Activated naive CD4-positive, alpha-beta T cell treated with anti-CD3 and anti-CD28 coated beads, Interleukin-2, amount 10 ng/mL, durations not matched to agents 7 days and 5 days (primary cell): ENCODE measurements at regions not wholly inside any gene's neighbourhood (a gene's known extent, or its start where the extent isn't known, plus 50 kb on each side); places are given as distances from the start of the nearest gene placed in this dataset.

Experiments
- CTCF ChIA-PET: fragments of 350-600 bp; sonication (Branson Sonifier 250); formaldehyde crosslinking; loops from one replicate; lab custom pipeline; 2021; ENCODE audit warnings: antibody characterized with exemption; lab: Charles Lee
- DNase-seq: peaks from one replicate; pipeline ENCODE4 v3.0.0-alpha.2; 2020
- H3K27ac Mint-ChIP-seq: one replicate; pipeline ENCODE4 v1.8.0; 2021; ENCODE audit warnings: mild to moderate bottlenecking, moderate library complexity, mixed read lengths
- H3K27me3 Mint-ChIP-seq: one replicate; pipeline ENCODE4 v1.8.0; 2021; ENCODE audit warnings: mild to moderate bottlenecking, mixed read lengths
- H3K36me3 Mint-ChIP-seq: one replicate; pipeline ENCODE4 v1.8.0; 2021; ENCODE audit warnings: mixed read lengths
- H3K4me1 Mint-ChIP-seq: one replicate; pipeline ENCODE4 v1.8.0; 2021; ENCODE audit warnings: mixed read lengths
- H3K4me3 Mint-ChIP-seq: one replicate; pipeline ENCODE4 v1.8.0; 2021; ENCODE audit warnings: mild to moderate bottlenecking, moderate library complexity, mixed read lengths
- H3K9me3 Mint-ChIP-seq: one replicate; pipeline ENCODE4 v1.8.0; 2021; ENCODE audit warnings: mixed read lengths

- Mint-ChIP-seq H3K4me1 (no peaks in the 10 kb centered on the region), H3K9me3 (no peaks in the 10 kb centered on the region), H3K36me3 (no peaks in the 10 kb centered on the region), H3K27me3 (peaks cover 8% of the 10 kb centered on the region), H3K4me3 (no peak overlapping the region), H3K27ac (no peak overlapping the region)
- no peak for DNase-seq
- CTCF ChIA-PET = no interaction called here
Measured at GRCh38 chr2:129754421-129754820, 225.0 kb upstream of the RAB6C start.

GRCh38 chr2:129754831-129755230, 224.6 kb upstream of the RAB6C start:
- Mint-ChIP-seq H3K4me1 (no peaks in the 10 kb centered on the region), H3K9me3 (no peaks in the 10 kb centered on the region), H3K27me3 (peaks cover 8% of the 10 kb centered on the region), H3K36me3 (no peaks in the 10 kb centered on the region), H3K27ac (no peak overlapping the region), H3K4me3 (no peak overlapping the region)
- DNase-seq = no peak
- CTCF ChIA-PET = no interaction called here

GRCh38 chr2:129755786-129756185, 223.7 kb upstream of the RAB6C start:
- H3K36me3 Mint-ChIP-seq = no peaks in the 10 kb centered on the region
- H3K9me3 Mint-ChIP-seq = no peaks in the 10 kb centered on the region
- DNase-seq = no peak
- H3K4me3 Mint-ChIP-seq = no peak overlapping the region
- no peak overlapping the region for H3K27ac Mint-ChIP-seq
- peaks cover 8% of the 10 kb centered on the region for H3K27me3 Mint-ChIP-seq
- no peaks in the 10 kb centered on the region for H3K4me1 Mint-ChIP-seq
- CTCF ChIA-PET = no interaction called here

- Mint-ChIP-seq H3K36me3 (no peaks in the 10 kb centered on the region), H3K27ac (no peak overlapping the region), H3K27me3 (peaks cover 8% of the 10 kb centered on the region), H3K9me3 (no peaks in the 10 kb centered on the region), H3K4me1 (no peaks in the 10 kb centered on the region), H3K4me3 (no peak overlapping the region)
- CTCF ChIA-PET = no interaction called here
- DNase-seq = no peak
Measured at GRCh38 chr2:129756276-129756675, 223.2 kb upstream of the RAB6C start.

- no peaks in the 10 kb centered on the region for H3K9me3 Mint-ChIP-seq
- no peak for DNase-seq
- peaks cover 8% of the 10 kb centered on the region for H3K27me3 Mint-ChIP-seq
- no peaks in the 10 kb centered on the region for H3K36me3 Mint-ChIP-seq
- CTCF ChIA-PET = no interaction called here
- no peaks in the 10 kb centered on the region for H3K4me1 Mint-ChIP-seq
- no peak overlapping the region for H3K27ac Mint-ChIP-seq
- H3K4me3 Mint-ChIP-seq = no peak overlapping the region
Measured at GRCh38 chr2:129757366-129757914, 222.0 kb upstream of the RAB6C start.

- no peaks in the 10 kb centered on the region for H3K4me1 Mint-ChIP-seq
- no peaks in the 10 kb centered on the region for H3K36me3 Mint-ChIP-seq
- H3K27me3 Mint-ChIP-seq = peaks cover 7% of the 10 kb centered on the region
- CTCF ChIA-PET = no interaction called here
- no peaks in the 10 kb centered on the region for H3K9me3 Mint-ChIP-seq
- H3K4me3 Mint-ChIP-seq = no peak overlapping the region
- DNase-seq = no peak
- H3K27ac Mint-ChIP-seq = no peak overlapping the region
Measured at GRCh38 chr2:129757915-129758783, 221.3 kb upstream of the RAB6C start.

GRCh38 chr2:129758784-129759471, 220.5 kb upstream of the RAB6C start:
- no peak for DNase-seq
- no peaks in the 10 kb centered on the region for H3K4me1 Mint-ChIP-seq
- no peak overlapping the region for H3K27ac Mint-ChIP-seq
- no peak overlapping the region for H3K4me3 Mint-ChIP-seq
- H3K27me3 Mint-ChIP-seq = peaks cover 5% of the 10 kb centered on the region
- H3K36me3 Mint-ChIP-seq = no peaks in the 10 kb centered on the region
- CTCF ChIA-PET = no interaction called here
- no peaks in the 10 kb centered on the region for H3K9me3 Mint-ChIP-seq

- H3K4me1 Mint-ChIP-seq = no peaks in the 10 kb centered on the region
- H3K9me3 Mint-ChIP-seq = no peaks in the 10 kb centered on the region
- no peaks in the 10 kb centered on the region for H3K36me3 Mint-ChIP-seq
- H3K27me3 Mint-ChIP-seq = peaks cover 5% of the 10 kb centered on the region
- no peak for DNase-seq
- H3K4me3 Mint-ChIP-seq = no peak overlapping the region
- H3K27ac Mint-ChIP-seq = no peak overlapping the region
- CTCF ChIA-PET = no interaction called here
Measured at GRCh38 chr2:129759472-129760010, 219.9 kb upstream of the RAB6C start.

- Mint-ChIP-seq H3K27me3 (peaks cover 5% of the 10 kb centered on the region), H3K4me3 (no peak overlapping the region)
- CTCF ChIA-PET = no interaction called here
Measured at GRCh38 chr2:129760669-129761068, 218.8 kb upstream of the RAB6C start.

GRCh38 chr2:129761569-129762021, 217.9 kb upstream of the RAB6C start:
- H3K4me1 Mint-ChIP-seq = no peaks in the 10 kb centered on the region
- no peak overlapping the region for H3K4me3 Mint-ChIP-seq
- no peaks in the 10 kb centered on the region for H3K36me3 Mint-ChIP-seq
- CTCF ChIA-PET = no interaction called here
- no peaks in the 10 kb centered on the region for H3K9me3 Mint-ChIP-seq
- H3K27me3 Mint-ChIP-seq = no peaks in the 10 kb centered on the region
- H3K27ac Mint-ChIP-seq = no peak overlapping the region
- DNase-seq = no peak

More at GRCh38 chr2:129760669-129761068, 218.8 kb upstream of the RAB6C start:
- Mint-ChIP-seq H3K27ac (no peak overlapping the region), H3K9me3 (no peaks in the 10 kb centered on the region), H3K4me1 (no peaks in the 10 kb centered on the region), H3K36me3 (no peaks in the 10 kb centered on the region)
- no peak for DNase-seq

- CTCF ChIA-PET = no interaction called here
- H3K4me3 Mint-ChIP-seq = no peak overlapping the region
- no peak overlapping the region for H3K27ac Mint-ChIP-seq
- H3K27me3 Mint-ChIP-seq = no peaks in the 10 kb centered on the region
- no peaks in the 10 kb centered on the region for H3K9me3 Mint-ChIP-seq
- H3K4me1 Mint-ChIP-seq = no peaks in the 10 kb centered on the region
- no peaks in the 10 kb centered on the region for H3K36me3 Mint-ChIP-seq
- DNase-seq = no peak
Measured at GRCh38 chr2:129762386-129763189, 216.9 kb upstream of the RAB6C start.

- no peaks in the 10 kb centered on the region for H3K4me1 Mint-ChIP-seq
- H3K36me3 Mint-ChIP-seq = no peaks in the 10 kb centered on the region
- no peak overlapping the region for H3K4me3 Mint-ChIP-seq
- no peak overlapping the region for H3K27ac Mint-ChIP-seq
- CTCF ChIA-PET = no interaction called here
- H3K27me3 Mint-ChIP-seq = no peaks in the 10 kb centered on the region
- no peaks in the 10 kb centered on the region for H3K9me3 Mint-ChIP-seq
- no peak for DNase-seq
Measured at GRCh38 chr2:129763190-129763846, 216.1 kb upstream of the RAB6C start.

GRCh38 chr2:129763966-129764365, 215.5 kb upstream of the RAB6C start:
- H3K9me3 Mint-ChIP-seq = no peaks in the 10 kb centered on the region
- no peak overlapping the region for H3K4me3 Mint-ChIP-seq
- no peaks in the 10 kb centered on the region for H3K36me3 Mint-ChIP-seq
- H3K4me1 Mint-ChIP-seq = no peaks in the 10 kb centered on the region
- H3K27ac Mint-ChIP-seq = no peak overlapping the region
- no peaks in the 10 kb centered on the region for H3K27me3 Mint-ChIP-seq
- no peak for DNase-seq
- CTCF ChIA-PET = no interaction called here
